Fibroblast of villous mesenchyme (primary cell): ENCODE measurements at regions not wholly inside any gene's neighbourhood (a gene's known extent, or its start where the extent isn't known, plus 50 kb on each side); places are given as distances from the start of the nearest gene placed in this dataset.

Experiments used
- DNase-seq: peaks from one replicate; pipeline ENCODE4 v3.0.0-alpha.2; 2010; ENCODE audit warnings: low read depth
- H3K4me3 ChIP-seq: 2 replicates; pipeline ENCODE4 v1.5.1; 2011; ENCODE audit warnings: low read depth, mild to moderate bottlenecking, low read length
- TF ChIP-seq, protein P1 (sequence below): IDR thresholded peaks from 2 replicates; pipeline ENCODE4 v1.5.1; 2012; ENCODE audit warnings: low read depth, mild to moderate bottlenecking, low read length; ENCODE audit not compliant: insufficient read depth

DNA sequence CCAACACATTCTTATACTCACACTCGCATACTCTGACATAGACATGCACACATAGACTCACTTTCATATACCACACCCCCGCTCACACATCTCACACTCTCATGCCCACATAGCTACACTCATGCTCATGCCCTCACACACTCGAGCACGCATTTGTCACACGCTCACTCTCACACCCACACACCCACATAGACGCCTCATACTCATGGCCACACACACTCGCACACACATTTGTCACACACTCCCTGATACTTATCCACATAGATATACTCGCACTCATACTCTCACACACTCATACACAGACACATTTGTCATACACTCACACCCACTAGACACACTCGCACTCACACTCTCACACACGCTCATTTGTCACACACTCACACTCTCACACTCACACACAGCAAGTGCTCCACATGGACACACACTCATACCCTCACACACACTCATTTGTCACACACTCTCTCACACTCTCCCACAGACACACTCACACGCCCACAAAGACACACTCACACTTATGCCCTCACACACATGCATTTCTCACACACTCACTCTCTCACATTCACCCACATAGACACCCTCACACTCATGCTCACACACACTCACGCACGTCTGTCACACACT lies 50.9 kb downstream of the TNP1 start:
- no peak overlapping the region for H3K4me3 ChIP-seq
- DNase-seq: no peak
- TF ChIP-seq, protein P1, sequence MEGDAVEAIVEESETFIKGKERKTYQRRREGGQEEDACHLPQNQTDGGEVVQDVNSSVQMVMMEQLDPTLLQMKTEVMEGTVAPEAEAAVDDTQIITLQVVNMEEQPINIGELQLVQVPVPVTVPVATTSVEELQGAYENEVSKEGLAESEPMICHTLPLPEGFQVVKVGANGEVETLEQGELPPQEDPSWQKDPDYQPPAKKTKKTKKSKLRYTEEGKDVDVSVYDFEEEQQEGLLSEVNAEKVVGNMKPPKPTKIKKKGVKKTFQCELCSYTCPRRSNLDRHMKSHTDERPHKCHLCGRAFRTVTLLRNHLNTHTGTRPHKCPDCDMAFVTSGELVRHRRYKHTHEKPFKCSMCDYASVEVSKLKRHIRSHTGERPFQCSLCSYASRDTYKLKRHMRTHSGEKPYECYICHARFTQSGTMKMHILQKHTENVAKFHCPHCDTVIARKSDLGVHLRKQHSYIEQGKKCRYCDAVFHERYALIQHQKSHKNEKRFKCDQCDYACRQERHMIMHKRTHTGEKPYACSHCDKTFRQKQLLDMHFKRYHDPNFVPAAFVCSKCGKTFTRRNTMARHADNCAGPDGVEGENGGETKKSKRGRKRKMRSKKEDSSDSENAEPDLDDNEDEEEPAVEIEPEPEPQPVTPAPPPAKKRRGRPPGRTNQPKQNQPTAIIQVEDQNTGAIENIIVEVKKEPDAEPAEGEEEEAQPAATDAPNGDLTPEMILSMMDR: no peak

DNA sequence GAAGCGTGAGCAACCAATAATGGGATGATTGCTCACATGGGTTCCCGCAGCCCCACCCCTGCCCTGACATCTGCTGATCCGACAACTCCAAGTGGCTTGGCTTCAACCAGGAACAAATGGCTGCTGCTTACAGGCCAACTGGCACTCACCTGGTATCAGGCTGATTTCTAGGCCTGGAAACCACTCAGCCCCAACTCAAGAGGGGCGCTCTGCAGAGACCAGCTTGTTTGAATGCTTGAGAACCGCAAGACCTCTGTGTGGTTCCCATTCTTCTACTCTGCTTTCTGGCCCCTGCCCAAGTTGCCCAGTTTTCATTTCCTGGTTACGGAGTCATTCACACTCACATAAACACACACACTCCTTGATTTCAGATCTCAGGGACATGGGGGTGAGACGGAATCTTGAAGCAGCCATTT lies 52.0 kb downstream of the TNP1 start:
- TF ChIP-seq, protein P1: no peak
- no peak for DNase-seq
- H3K4me3 ChIP-seq: no peak overlapping the region

DNA sequence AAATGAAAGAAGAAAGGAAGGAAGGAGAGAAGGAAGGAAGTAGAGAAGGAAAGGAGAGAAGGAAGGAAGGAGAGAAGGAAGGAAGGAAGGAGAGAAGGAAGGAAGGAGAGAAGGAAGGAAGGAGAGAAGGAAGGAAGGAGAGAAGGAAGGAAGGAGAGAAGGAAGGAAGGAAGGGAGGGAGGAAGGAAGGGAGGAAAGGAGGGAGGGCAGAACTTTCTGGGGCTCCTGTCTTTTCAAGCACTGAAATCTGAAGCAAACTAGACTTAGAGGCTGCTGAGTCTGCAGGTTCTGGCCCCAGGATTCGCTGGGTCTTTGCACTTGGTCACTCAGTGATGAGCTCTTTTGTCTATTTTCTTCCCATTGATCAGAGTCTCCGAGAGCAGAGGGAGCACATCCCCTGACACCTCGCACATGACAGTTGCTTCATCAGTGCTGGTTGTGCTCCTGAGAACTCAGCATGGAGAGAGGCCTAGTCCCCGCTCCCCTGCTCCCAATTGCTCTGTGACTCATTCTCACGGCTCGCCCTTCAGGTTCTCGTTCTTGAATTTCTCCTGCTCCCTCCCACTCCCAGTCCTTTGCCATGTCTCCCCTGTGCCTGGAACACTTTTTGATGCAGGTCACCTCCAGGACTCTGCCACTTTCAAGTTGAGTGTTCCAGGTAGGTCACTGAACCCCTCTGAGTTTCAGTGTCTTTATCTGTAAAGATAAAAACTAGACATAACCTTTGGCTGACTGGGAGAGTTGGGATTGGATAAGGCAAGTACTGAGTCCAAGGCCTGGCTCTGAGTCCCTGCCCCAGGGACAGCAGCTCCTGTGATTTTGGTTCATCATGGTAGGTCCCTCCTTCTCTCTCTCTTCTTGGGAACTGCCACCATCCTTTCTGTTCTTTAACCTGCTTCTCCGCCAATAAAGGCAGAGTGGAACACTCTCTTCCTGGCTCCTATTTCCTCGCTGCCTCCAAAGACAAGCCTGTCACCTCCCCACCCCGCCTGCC lies 55.2 kb downstream of the TNP1 start:
- no peak overlapping the region for H3K4me3 ChIP-seq
- DNase-seq: no peak

DNA sequence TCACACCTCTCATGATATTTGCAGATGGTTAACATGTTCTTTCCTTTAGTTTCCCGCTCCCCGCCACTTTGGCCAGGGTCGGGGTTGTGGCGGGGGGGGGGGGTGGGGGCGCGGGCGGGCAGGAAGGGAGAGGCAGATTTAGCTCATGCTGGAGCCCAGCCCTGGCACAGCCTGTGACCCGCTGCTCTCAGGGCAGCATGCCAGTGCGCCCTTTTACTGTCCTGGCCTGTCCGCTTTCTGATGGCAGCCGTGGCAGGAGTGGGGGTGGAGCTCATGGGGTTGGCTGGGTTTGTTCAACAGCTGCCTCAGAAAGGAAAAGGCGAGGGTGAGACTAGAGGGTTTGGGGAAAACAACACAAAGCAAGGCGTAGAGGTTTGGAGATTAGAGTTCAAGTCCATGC lies 56.1 kb downstream of the TNP1 start:
- H3K4me3 ChIP-seq: no peak overlapping the region
- TF ChIP-seq, protein P1: no peak
- DNase-seq: no peak

More for the DNA sequence above, 55.2 kb downstream of the TNP1 start:
- TF ChIP-seq, protein P1: no peak

DNA sequence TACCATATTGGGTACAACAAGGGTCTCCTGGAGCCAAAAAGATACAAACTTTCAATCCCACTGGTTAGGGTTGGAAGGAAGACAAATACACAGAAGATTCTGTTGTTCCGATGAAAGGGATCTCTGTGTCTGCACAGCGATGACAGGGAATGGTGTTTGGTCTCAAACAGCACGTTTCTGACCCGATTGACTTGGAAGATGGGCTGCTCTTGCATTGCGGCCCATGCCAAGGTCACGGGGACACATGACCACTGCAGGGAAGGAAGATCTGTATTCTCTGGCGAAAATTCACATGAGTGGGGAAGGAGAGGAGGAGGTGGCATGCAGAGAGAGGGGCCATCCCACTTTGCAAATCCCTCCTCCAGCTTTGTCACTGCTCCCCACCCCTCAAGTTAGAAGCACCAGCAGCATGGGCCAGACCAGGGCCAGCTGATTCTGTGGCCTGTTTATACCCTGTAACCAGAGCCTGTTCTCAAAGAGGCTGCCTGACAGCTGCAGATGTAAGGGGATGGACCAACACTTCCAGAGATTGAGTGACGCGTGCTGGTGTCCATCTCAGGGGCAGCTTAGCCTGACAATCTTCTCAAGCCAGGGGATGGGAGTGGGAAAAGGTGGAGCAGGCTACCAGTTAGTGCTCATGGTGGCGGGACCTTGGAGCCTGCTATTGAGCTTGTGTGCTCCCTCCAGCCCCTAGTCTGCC lies 57.2 kb downstream of the TNP1 start:
- TF ChIP-seq, protein P1: no peak

DNA sequence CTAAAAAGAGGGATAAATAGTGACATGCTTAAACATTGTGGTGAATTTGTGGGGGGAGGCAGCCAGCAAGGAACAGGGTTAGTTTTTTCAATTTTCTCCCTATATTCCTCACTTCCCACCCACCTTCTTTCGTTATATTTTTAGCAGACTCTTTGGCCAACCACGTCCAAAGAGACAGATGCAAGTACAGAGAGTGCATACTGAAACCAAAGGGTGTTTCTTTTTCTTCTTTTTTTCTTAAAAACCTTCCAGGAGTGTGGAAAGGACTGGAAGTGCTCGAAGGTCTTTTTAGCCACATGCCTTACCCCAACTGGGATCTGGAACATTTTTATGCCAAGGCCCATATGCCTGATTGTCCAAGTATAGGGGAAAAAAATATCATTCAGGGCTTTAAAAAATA lies 59.0 kb downstream of the TNP1 start:
- DNase-seq: no peak
- TF ChIP-seq, protein P1: no peak
- H3K4me3 ChIP-seq: no peak overlapping the region

More for the DNA sequence above, 57.2 kb downstream of the TNP1 start:
- DNase-seq: no peak
- no peak overlapping the region for H3K4me3 ChIP-seq
